ENCODE measurements at regions not wholly inside any gene's neighbourhood (a gene's known extent, or its start where the extent isn't known, plus 50 kb on each side); places are given as distances from the start of the nearest gene placed in this dataset.

- H3K9ac ChIP-seq (ENCODE audit: low read depth, low read length): no peak overlapping the region
- no peaks in the 10 kb centered on the region; the same call in 1 of the 2 replicates for H3K27me3 ChIP-seq (ENCODE audit: insufficient read depth, low read length)
- H3K27ac ChIP-seq (ENCODE audit: low read length): no peak overlapping the region
- H3K9me3 ChIP-seq (ENCODE audit: insufficient read depth, low read depth, low read length): no peaks in the 10 kb centered on the region; the same call in 1 of the 2 replicates
- H3K4me3 ChIP-seq (ENCODE audit: low read length): no peak overlapping the region
- no peaks in the 10 kb centered on the region for H3K36me3 ChIP-seq (ENCODE audit: insufficient read depth, low read depth, low read length)
- no peaks in the 10 kb centered on the region for H3K4me1 ChIP-seq (ENCODE audit: insufficient read depth, low read length)
Observed at GRCh38 chr3:10568549-10568948, 63.2 kb upstream of the ATP2B2 start.

- Histone ChIP-seq H3K27me3 (ENCODE audit: insufficient read depth, low read length) (no peaks in the 10 kb centered on the region; the same call in 1 of the 2 replicates), H3K9ac (ENCODE audit: low read depth, low read length) (no peak overlapping the region), H3K4me3 (ENCODE audit: low read length) (no peak overlapping the region), H3K4me1 (ENCODE audit: insufficient read depth, low read length) (no peaks in the 10 kb centered on the region), H3K36me3 (ENCODE audit: insufficient read depth, low read depth, low read length) (no peaks in the 10 kb centered on the region), H3K9me3 (ENCODE audit: insufficient read depth, low read depth, low read length) (no peaks in the 10 kb centered on the region; the same call in 1 of the 2 replicates), H3K27ac (ENCODE audit: low read length) (no peak overlapping the region)
Observed at GRCh38 chr3:10570196-10570946, 65.0 kb upstream of the ATP2B2 start.

- Histone ChIP-seq H3K4me3 (ENCODE audit: low read length) (no peak overlapping the region), H3K27me3 (ENCODE audit: insufficient read depth, low read length) (no peaks in the 10 kb centered on the region), H3K36me3 (ENCODE audit: insufficient read depth, low read depth, low read length) (no peaks in the 10 kb centered on the region), H3K4me1 (ENCODE audit: insufficient read depth, low read length) (no peaks in the 10 kb centered on the region), H3K9ac (ENCODE audit: low read depth, low read length) (no peak overlapping the region), H3K9me3 (ENCODE audit: insufficient read depth, low read depth, low read length) (no peaks in the 10 kb centered on the region; the same call in 1 of the 2 replicates), H3K27ac (ENCODE audit: low read length) (no peak overlapping the region)
Observed at GRCh38 chr3:10574101-10574620, 68.8 kb upstream of the ATP2B2 start.

GRCh38 chr3:10575601-10576160 is 70.3 kb upstream of the ATP2B2 start:
- Histone ChIP-seq H3K36me3 (ENCODE audit: insufficient read depth, low read depth, low read length) (no peaks in the 10 kb centered on the region), H3K4me3 (ENCODE audit: low read length) (no peak overlapping the region), H3K9ac (ENCODE audit: low read depth, low read length) (no peak overlapping the region), H3K4me1 (ENCODE audit: insufficient read depth, low read length) (no peaks in the 10 kb centered on the region), H3K27ac (ENCODE audit: low read length) (no peak overlapping the region), H3K9me3 (ENCODE audit: insufficient read depth, low read depth, low read length) (no peaks in the 10 kb centered on the region; the same call in 1 of the 2 replicates), H3K27me3 (ENCODE audit: insufficient read depth, low read length) (no peaks in the 10 kb centered on the region)

GRCh38 chr3:10577486-10577885 is 72.1 kb upstream of the ATP2B2 start:
- H3K4me3 ChIP-seq (ENCODE audit: low read length): no peak overlapping the region
- H3K9ac ChIP-seq (ENCODE audit: low read depth, low read length): no peak overlapping the region
- H3K27me3 ChIP-seq (ENCODE audit: insufficient read depth, low read length): no peaks in the 10 kb centered on the region
- H3K9me3 ChIP-seq (ENCODE audit: insufficient read depth, low read depth, low read length): no peaks in the 10 kb centered on the region
- H3K4me1 ChIP-seq (ENCODE audit: insufficient read depth, low read length): no peaks in the 10 kb centered on the region
- H3K36me3 ChIP-seq (ENCODE audit: insufficient read depth, low read depth, low read length): no peaks in the 10 kb centered on the region
- no peak overlapping the region for H3K27ac ChIP-seq (ENCODE audit: low read length)

- no peak overlapping the region for H3K4me3 ChIP-seq (ENCODE audit: low read length)
- H3K27me3 ChIP-seq (ENCODE audit: insufficient read depth, low read length): no peaks in the 10 kb centered on the region
- no peaks in the 10 kb centered on the region for H3K9me3 ChIP-seq (ENCODE audit: insufficient read depth, low read depth, low read length)
- no peak overlapping the region for H3K27ac ChIP-seq (ENCODE audit: low read length)
- H3K9ac ChIP-seq (ENCODE audit: low read depth, low read length): no peak overlapping the region
- no peaks in the 10 kb centered on the region for H3K4me1 ChIP-seq (ENCODE audit: insufficient read depth, low read length)
- H3K36me3 ChIP-seq (ENCODE audit: insufficient read depth, low read depth, low read length): no peaks in the 10 kb centered on the region
Observed at GRCh38 chr3:10580426-10580825, 75.0 kb upstream of the ATP2B2 start.

- no peak overlapping the region for H3K9ac ChIP-seq (ENCODE audit: low read depth, low read length)
- H3K9me3 ChIP-seq (ENCODE audit: insufficient read depth, low read depth, low read length): no peaks in the 10 kb centered on the region
- H3K27me3 ChIP-seq (ENCODE audit: insufficient read depth, low read length): no peaks in the 10 kb centered on the region
- no peak overlapping the region for H3K27ac ChIP-seq (ENCODE audit: low read length)
- H3K4me1 ChIP-seq (ENCODE audit: insufficient read depth, low read length): no peaks in the 10 kb centered on the region
- H3K4me3 ChIP-seq (ENCODE audit: low read length): no peak overlapping the region
- H3K36me3 ChIP-seq (ENCODE audit: insufficient read depth, low read depth, low read length): no peaks in the 10 kb centered on the region
Observed at GRCh38 chr3:10581251-10581650, 75.9 kb upstream of the ATP2B2 start.

GRCh38 chr3:10581716-10582115 is 76.3 kb upstream of the ATP2B2 start:
- no peak overlapping the region for H3K27ac ChIP-seq (ENCODE audit: low read length)
- H3K36me3 ChIP-seq (ENCODE audit: insufficient read depth, low read depth, low read length): no peaks in the 10 kb centered on the region
- H3K4me1 ChIP-seq (ENCODE audit: insufficient read depth, low read length): no peaks in the 10 kb centered on the region
- H3K9ac ChIP-seq (ENCODE audit: low read depth, low read length): no peak overlapping the region
- H3K9me3 ChIP-seq (ENCODE audit: insufficient read depth, low read depth, low read length): no peaks in the 10 kb centered on the region
- no peaks in the 10 kb centered on the region for H3K27me3 ChIP-seq (ENCODE audit: insufficient read depth, low read length)
- H3K4me3 ChIP-seq (ENCODE audit: low read length): no peak overlapping the region

GRCh38 chr3:10582733-10583132 is 77.3 kb upstream of the ATP2B2 start:
- H3K27ac ChIP-seq (ENCODE audit: low read length): no peak overlapping the region
- H3K4me3 ChIP-seq (ENCODE audit: low read length): no peak overlapping the region
- no peaks in the 10 kb centered on the region for H3K36me3 ChIP-seq (ENCODE audit: insufficient read depth, low read depth, low read length)
- no peaks in the 10 kb centered on the region for H3K9me3 ChIP-seq (ENCODE audit: insufficient read depth, low read depth, low read length)
- no peaks in the 10 kb centered on the region for H3K4me1 ChIP-seq (ENCODE audit: insufficient read depth, low read length)
- no peaks in the 10 kb centered on the region for H3K27me3 ChIP-seq (ENCODE audit: insufficient read depth, low read length)
- no peak overlapping the region for H3K9ac ChIP-seq (ENCODE audit: low read depth, low read length)

GRCh38 chr3:10583798-10584708 is 78.7 kb upstream of the ATP2B2 start:
- no peaks in the 10 kb centered on the region for H3K36me3 ChIP-seq (ENCODE audit: insufficient read depth, low read depth, low read length)
- H3K4me3 ChIP-seq (ENCODE audit: low read length): no peak overlapping the region
- H3K4me1 ChIP-seq (ENCODE audit: insufficient read depth, low read length): no peaks in the 10 kb centered on the region
- H3K9me3 ChIP-seq (ENCODE audit: insufficient read depth, low read depth, low read length): no peaks in the 10 kb centered on the region
- H3K27ac ChIP-seq (ENCODE audit: low read length): no peak overlapping the region
- H3K9ac ChIP-seq (ENCODE audit: low read depth, low read length): no peak overlapping the region
- H3K27me3 ChIP-seq (ENCODE audit: insufficient read depth, low read length): no peaks in the 10 kb centered on the region

- no peak overlapping the region for H3K9ac ChIP-seq (ENCODE audit: low read depth, low read length)
- H3K4me3 ChIP-seq (ENCODE audit: low read length): no peak overlapping the region
- H3K27ac ChIP-seq (ENCODE audit: low read length): no peak overlapping the region
- H3K27me3 ChIP-seq (ENCODE audit: insufficient read depth, low read length): no peaks in the 10 kb centered on the region
- H3K4me1 ChIP-seq (ENCODE audit: insufficient read depth, low read length): no peaks in the 10 kb centered on the region
- no peaks in the 10 kb centered on the region for H3K9me3 ChIP-seq (ENCODE audit: insufficient read depth, low read depth, low read length)
- no peaks in the 10 kb centered on the region for H3K36me3 ChIP-seq (ENCODE audit: insufficient read depth, low read depth, low read length)
Observed at GRCh38 chr3:10585945-10586344, 80.6 kb upstream of the ATP2B2 start.
